HEK293 (cell line): ENCODE measurements at regions not wholly inside any gene's neighbourhood (a gene's known extent, or its start where the extent isn't known, plus 50 kb on each side); places are given as distances from the start of the nearest gene placed in this dataset.
"Not testable (repeated sequence)": the region's sequence is repeated elsewhere in the genome, so short reads cannot be mapped to it uniquely, and the experiment has no call there.

Experiments
- GLIS2 ChIP-seq: fragments of 450-650 bp; formaldehyde crosslinking; IDR thresholded peaks from 2 replicates; pipeline ENCODE4 v1.5.1; 2016; ENCODE audit warnings: missing biosample characterization, missing genetic modification characterization
- PRDM4 ChIP-seq: fragments of 450-650 bp; formaldehyde crosslinking; IDR thresholded peaks from 2 replicates; pipeline ENCODE4 v1.5.1; 2017; ENCODE audit warnings: missing biosample characterization, missing genetic modification characterization
- ZBTB44 ChIP-seq: fragments of 450-650 bp; IDR thresholded peaks from 2 replicates; pipeline ENCODE4 v1.5.1; 2018; ENCODE audit warnings: missing biosample characterization, mild to moderate bottlenecking, missing genetic modification characterization
- ZFP69B ChIP-seq: fragments of 450-650 bp; formaldehyde crosslinking; IDR thresholded peaks from 2 replicates; pipeline ENCODE4 v1.5.1; 2016; ENCODE audit warnings: missing biosample characterization, missing genetic modification characterization
- ZNF510 ChIP-seq: fragments of 450-650 bp; formaldehyde crosslinking; IDR thresholded peaks from 2 replicates; pipeline ENCODE4 v1.5.1; 2018; ENCODE audit warnings: mild to moderate bottlenecking, missing genetic modification characterization, missing biosample characterization; ENCODE audit not compliant: insufficient replicate concordance
- ZNF558 ChIP-seq: fragments of 450-650 bp; formaldehyde crosslinking; IDR thresholded peaks from 2 replicates; pipeline ENCODE4 v1.5.1; 2016; ENCODE audit warnings: missing biosample characterization, missing genetic modification characterization
- ZNF837 ChIP-seq: fragments of 450-650 bp; formaldehyde crosslinking; IDR thresholded peaks from 2 replicates; pipeline ENCODE4 v1.5.1; 2016; ENCODE audit warnings: missing biosample characterization, missing genetic modification characterization
- TF ChIP-seq, protein P1 (sequence below): fragments of 450-650 bp; formaldehyde crosslinking; IDR thresholded peaks from 2 replicates; pipeline ENCODE4 v1.5.1; 2016; ENCODE audit warnings: missing biosample characterization, missing genetic modification characterization
- TF ChIP-seq, protein P2 (sequence below): fragments of 450-650 bp; formaldehyde crosslinking; IDR thresholded peaks from 2 replicates; pipeline ENCODE4 v1.5.1; 2016; ENCODE audit warnings: missing biosample characterization, missing genetic modification characterization
- TF ChIP-seq, protein P3 (sequence below): fragments of 450-650 bp; formaldehyde crosslinking; IDR thresholded peaks from 2 replicates; pipeline ENCODE4 v1.5.1; 2016; ENCODE audit warnings: missing biosample characterization, missing genetic modification characterization
- TF ChIP-seq, protein P4 (sequence below): fragments of 450-650 bp; formaldehyde crosslinking; IDR thresholded peaks from 2 replicates; pipeline ENCODE4 v1.5.1; 2016; ENCODE audit warnings: missing biosample characterization, missing genetic modification characterization

DNA sequence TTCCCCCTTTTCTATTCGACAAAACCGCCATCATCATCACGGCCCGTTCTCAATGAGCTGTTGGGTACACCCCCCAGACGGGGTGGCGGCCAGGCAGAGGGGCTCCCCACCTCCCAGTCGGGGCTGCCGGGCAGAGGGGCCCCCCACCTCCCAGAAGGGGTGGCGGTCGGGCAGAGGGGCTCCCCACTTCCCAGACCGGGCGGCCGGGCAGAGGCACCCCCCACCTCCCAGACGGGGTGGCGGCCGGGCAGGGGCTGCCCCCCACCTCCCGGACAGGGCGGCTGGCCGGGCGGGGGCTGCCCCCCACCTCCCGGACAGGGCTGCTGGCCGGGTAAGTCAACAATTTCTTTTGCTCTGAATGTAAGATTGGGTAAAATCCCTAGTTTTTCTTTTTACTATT, 1162.2 kb upstream of the CELF2 start:
- TF ChIP-seq, protein P1, sequence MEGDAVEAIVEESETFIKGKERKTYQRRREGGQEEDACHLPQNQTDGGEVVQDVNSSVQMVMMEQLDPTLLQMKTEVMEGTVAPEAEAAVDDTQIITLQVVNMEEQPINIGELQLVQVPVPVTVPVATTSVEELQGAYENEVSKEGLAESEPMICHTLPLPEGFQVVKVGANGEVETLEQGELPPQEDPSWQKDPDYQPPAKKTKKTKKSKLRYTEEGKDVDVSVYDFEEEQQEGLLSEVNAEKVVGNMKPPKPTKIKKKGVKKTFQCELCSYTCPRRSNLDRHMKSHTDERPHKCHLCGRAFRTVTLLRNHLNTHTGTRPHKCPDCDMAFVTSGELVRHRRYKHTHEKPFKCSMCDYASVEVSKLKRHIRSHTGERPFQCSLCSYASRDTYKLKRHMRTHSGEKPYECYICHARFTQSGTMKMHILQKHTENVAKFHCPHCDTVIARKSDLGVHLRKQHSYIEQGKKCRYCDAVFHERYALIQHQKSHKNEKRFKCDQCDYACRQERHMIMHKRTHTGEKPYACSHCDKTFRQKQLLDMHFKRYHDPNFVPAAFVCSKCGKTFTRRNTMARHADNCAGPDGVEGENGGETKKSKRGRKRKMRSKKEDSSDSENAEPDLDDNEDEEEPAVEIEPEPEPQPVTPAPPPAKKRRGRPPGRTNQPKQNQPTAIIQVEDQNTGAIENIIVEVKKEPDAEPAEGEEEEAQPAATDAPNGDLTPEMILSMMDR (tag by site-specific recombination): not testable (repeated sequence)
- TF ChIP-seq ZFP69B, PRDM4, ZNF837, GLIS2, ZBTB44, ZNF558, ZNF510 (tag by site-specific recombination): not testable (repeated sequence)
- TF ChIP-seq, protein P2, sequence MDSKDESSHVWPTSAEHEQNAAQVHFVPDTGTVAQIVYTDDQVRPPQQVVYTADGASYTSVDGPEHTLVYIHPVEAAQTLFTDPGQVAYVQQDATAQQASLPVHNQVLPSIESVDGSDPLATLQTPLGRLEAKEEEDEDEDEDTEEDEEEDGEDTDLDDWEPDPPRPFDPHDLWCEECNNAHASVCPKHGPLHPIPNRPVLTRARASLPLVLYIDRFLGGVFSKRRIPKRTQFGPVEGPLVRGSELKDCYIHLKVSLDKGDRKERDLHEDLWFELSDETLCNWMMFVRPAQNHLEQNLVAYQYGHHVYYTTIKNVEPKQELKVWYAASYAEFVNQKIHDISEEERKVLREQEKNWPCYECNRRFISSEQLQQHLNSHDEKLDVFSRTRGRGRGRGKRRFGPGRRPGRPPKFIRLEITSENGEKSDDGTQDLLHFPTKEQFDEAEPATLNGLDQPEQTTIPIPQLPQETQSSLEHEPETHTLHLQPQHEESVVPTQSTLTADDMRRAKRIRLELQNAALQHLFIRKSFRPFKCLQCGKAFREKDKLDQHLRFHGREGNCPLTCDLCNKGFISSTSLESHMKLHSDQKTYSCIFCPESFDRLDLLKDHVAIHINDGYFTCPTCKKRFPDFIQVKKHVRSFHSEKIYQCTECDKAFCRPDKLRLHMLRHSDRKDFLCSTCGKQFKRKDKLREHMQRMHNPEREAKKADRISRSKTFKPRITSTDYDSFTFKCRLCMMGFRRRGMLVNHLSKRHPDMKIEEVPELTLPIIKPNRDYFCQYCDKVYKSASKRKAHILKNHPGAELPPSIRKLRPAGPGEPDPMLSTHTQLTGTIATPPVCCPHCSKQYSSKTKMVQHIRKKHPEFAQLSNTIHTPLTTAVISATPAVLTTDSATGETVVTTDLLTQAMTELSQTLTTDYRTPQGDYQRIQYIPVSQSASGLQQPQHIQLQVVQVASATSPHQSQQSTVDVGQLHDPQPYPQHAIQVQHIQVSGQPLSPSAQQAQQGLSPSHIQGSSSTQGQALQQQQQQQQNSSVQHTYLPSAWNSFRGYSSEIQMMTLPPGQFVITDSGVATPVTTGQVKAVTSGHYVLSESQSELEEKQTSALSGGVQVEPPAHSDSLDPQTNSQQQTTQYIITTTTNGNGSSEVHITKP (tag by site-specific recombination): not testable (repeated sequence)
- TF ChIP-seq, protein P3, sequence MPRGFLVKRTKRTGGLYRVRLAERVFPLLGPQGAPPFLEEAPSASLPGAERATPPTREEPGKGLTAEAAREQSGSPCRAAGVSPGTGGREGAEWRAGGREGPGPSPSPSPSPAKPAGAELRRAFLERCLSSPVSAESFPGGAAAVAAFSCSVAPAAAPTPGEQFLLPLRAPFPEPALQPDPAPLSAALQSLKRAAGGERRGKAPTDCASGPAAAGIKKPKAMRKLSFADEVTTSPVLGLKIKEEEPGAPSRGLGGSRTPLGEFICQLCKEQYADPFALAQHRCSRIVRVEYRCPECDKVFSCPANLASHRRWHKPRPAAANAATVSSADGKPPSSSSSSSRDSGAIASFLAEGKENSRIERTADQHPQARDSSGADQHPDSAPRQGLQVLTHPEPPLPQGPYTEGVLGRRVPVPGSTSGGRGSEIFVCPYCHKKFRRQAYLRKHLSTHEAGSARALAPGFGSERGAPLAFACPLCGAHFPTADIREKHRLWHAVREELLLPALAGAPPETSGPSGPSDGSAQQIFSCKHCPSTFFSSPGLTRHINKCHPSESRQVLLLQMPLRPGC (tag by site-specific recombination): not testable (repeated sequence)
- TF ChIP-seq, protein P4, sequence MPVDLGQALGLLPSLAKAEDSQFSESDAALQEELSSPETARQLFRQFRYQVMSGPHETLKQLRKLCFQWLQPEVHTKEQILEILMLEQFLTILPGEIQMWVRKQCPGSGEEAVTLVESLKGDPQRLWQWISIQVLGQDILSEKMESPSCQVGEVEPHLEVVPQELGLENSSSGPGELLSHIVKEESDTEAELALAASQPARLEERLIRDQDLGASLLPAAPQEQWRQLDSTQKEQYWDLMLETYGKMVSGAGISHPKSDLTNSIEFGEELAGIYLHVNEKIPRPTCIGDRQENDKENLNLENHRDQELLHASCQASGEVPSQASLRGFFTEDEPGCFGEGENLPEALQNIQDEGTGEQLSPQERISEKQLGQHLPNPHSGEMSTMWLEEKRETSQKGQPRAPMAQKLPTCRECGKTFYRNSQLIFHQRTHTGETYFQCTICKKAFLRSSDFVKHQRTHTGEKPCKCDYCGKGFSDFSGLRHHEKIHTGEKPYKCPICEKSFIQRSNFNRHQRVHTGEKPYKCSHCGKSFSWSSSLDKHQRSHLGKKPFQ (tag by site-specific recombination): not testable (repeated sequence)
